ENCODE measurements at regions not wholly inside any gene's neighbourhood (a gene's known extent, or its start where the extent isn't known, plus 50 kb on each side); places are given as distances from the start of the nearest gene placed in this dataset.
A peak's percentile ranks its signal among the peaks of the same experiment; 100 is the strongest.

GRCh38 chr7:16261654-16262053, 159.7 kb downstream of the CRPPA start (continued):
- TF ChIP-seq ZNF785 (CRISPR knock-in tag; IDR thresholded peaks at IDR 0.05) (no peak), NFRKB (IDR thresholded peaks at IDR 0.05; ENCODE audit: low read depth) (peak; percentile 93), ZKSCAN8 (CRISPR knock-in tag; IDR thresholded peaks at IDR 0.05) (0 out of 2 replicates have a peak, but pooled peaks have one; percentile 26), HMG20A (CRISPR knock-in tag; conservative IDR thresholded peaks at IDR 0.05) (no peak), KLF10 (CRISPR knock-in tag; IDR thresholded peaks at IDR 0.05) (no peak), IFI16 (CRISPR knock-in tag; IDR thresholded peaks at IDR 0.05) (no peak), SRSF7 (optimal IDR thresholded peaks at IDR 0.05; ENCODE audit: low read depth, low read length) (no peak), TAF7 (tag; IDR thresholded peaks at IDR 0.05) (peak; percentile 52; the same call in 1 of the 2 replicates), SMARCE1 (IDR thresholded peaks at IDR 0.05) (0 out of 2 replicates have a peak, but pooled peaks have one; percentile 29), TEAD2 (tag; IDR thresholded peaks at IDR 0.05) (no peak), KDM1A (IDR thresholded peaks at IDR 0.05) (peak; percentile 66 to 74)
- TF ChIP-seq, protein P1, sequence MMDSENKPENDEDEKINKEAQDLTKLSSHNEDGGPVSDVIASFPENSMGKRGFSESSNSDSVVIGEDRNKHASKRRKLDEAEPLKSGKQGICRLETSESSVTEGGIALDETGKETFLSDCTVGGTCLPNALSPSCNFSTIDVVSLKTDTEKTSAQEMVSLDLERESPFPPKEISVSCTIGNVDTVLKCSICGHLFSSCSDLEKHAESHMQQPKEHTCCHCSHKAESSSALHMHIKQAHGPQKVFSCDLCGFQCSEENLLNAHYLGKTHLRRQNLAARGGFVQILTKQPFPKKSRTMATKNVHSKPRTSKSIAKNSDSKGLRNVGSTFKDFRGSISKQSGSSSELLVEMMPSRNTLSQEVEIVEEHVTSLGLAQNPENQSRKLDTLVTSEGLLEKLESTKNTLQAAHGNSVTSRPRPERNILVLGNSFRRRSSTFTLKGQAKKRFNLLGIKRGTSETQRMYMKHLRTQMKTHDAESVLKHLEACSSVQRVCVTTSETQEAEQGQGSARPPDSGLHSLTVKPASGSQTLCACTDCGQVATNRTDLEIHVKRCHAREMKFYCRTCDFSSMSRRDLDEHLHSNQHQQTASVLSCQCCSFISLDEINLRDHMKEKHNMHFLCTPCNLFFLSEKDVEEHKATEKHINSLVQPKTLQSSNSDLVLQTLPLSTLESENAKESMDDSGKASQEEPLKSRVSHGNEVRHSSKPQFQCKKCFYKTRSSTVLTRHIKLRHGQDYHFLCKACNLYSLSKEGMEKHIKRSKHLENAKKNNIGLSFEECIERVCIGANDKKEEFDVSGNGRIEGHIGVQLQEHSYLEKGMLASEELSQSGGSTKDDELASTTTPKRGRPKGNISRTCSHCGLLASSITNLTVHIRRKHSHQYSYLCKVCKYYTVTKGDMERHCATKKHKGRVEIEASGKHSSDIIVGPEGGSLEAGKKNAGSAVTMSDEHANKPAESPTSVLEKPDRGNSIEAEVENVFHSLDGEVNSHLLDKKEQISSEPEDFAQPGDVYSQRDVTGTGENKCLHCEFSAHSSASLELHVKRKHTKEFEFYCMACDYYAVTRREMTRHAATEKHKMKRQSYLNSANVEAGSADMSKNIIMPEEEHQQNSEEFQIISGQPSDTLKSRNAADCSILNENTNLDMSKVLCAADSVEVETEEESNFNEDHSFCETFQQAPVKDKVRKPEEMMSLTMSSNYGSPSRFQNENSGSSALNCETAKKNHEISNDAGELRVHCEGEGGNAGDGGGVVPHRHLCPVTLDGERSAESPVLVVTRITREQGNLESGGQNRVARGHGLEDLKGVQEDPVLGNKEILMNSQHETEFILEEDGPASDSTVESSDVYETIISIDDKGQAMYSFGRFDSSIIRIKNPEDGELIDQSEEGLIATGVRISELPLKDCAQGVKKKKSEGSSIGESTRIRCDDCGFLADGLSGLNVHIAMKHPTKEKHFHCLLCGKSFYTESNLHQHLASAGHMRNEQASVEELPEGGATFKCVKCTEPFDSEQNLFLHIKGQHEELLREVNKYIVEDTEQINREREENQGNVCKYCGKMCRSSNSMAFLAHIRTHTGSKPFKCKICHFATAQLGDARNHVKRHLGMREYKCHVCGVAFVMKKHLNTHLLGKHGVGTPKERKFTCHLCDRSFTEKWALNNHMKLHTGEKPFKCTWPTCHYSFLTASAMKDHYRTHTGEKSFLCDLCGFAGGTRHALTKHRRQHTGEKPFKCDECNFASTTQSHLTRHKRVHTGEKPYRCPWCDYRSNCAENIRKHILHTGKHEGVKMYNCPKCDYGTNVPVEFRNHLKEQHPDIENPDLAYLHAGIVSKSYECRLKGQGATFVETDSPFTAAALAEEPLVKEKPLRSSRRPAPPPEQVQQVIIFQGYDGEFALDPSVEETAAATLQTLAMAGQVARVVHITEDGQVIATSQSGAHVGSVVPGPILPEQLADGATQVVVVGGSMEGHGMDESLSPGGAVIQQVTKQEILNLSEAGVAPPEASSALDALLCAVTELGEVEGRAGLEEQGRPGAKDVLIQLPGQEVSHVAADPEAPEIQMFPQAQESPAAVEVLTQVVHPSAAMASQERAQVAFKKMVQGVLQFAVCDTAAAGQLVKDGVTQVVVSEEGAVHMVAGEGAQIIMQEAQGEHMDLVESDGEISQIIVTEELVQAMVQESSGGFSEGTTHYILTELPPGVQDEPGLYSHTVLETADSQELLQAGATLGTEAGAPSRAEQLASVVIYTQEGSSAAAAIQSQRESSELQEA (IDR thresholded peaks at IDR 0.05; ENCODE audit: low read depth) = no peak
- TF ChIP-seq, protein P2, sequence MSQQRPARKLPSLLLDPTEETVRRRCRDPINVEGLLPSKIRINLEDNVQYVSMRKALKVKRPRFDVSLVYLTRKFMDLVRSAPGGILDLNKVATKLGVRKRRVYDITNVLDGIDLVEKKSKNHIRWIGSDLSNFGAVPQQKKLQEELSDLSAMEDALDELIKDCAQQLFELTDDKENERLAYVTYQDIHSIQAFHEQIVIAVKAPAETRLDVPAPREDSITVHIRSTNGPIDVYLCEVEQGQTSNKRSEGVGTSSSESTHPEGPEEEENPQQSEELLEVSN (IDR thresholded peaks at IDR 0.05; ENCODE audit: borderline replicate concordance in 1 of 2, extremely low read depth in 1 of 2, insufficient read depth in 1 of 2, insufficient read length in 1 of 2, low read depth in 1 of 2, low read length in 1 of 2, poor library complexity in 1 of 2, severe bottlenecking in 1 of 2) = no peak
- TF ChIP-seq, protein P3, sequence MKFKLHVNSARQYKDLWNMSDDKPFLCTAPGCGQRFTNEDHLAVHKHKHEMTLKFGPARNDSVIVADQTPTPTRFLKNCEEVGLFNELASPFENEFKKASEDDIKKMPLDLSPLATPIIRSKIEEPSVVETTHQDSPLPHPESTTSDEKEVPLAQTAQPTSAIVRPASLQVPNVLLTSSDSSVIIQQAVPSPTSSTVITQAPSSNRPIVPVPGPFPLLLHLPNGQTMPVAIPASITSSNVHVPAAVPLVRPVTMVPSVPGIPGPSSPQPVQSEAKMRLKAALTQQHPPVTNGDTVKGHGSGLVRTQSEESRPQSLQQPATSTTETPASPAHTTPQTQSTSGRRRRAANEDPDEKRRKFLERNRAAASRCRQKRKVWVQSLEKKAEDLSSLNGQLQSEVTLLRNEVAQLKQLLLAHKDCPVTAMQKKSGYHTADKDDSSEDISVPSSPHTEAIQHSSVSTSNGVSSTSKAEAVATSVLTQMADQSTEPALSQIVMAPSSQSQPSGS (CRISPR knock-in tag; IDR thresholded peaks at IDR 0.05) = no peak
